ENCODE measurements at regions not wholly inside any gene's neighbourhood (a gene's known extent, or its start where the extent isn't known, plus 50 kb on each side); places are given as distances from the start of the nearest gene placed in this dataset.

GRCh38 chr5:65077653-65078052, 308.9 kb downstream of the CWC27 start:
- Histone ChIP-seq H3K79me2 (ENCODE audit: insufficient read depth, low read length) (no peaks in the 10 kb centered on the region), H3K36me3 (ENCODE audit: insufficient read depth, low read length) (no peaks in the 10 kb centered on the region), H3K4me1 (ENCODE audit: insufficient read depth, low read length) (peaks cover 3% of the 10 kb centered on the region), H3K27ac (ENCODE audit: low read depth, low read length) (no peak overlapping the region), H3K4me3 (ENCODE audit: insufficient read depth, low read depth, low read length) (no peak overlapping the region), H3K9ac (ENCODE audit: low read length) (no peak overlapping the region), H4K20me1 (ENCODE audit: insufficient read depth, low read length) (no peaks in the 10 kb centered on the region), H2AFZ (ENCODE audit: low read depth, low read length) (no peak overlapping the region), H3K4me2 (ENCODE audit: low read length) (no peak overlapping the region), H3K27me3 (ENCODE audit: insufficient read depth, low read length) (no peaks in the 10 kb centered on the region), H3K9me3 (ENCODE audit: insufficient read depth, low read depth, low read length) (no peaks in the 10 kb centered on the region)
- TF ChIP-seq CTCF (IDR thresholded peaks at IDR 0.05; ENCODE audit: insufficient read depth, low read depth, low read length) (no peak), EZH2 (IDR thresholded peaks at IDR 0.05; ENCODE audit: insufficient read depth, low read length) (no peak)
- no peak for FAIRE-seq
- Mint-ChIP-seq H3K4me3 (ENCODE audit: unreplicated experiment) (no peak overlapping the region), H3K27me3 (ENCODE audit: low read depth, unreplicated experiment) (no peaks in the 10 kb centered on the region), H3K9me3 (ENCODE audit: unreplicated experiment) (no peaks in the 10 kb centered on the region), H3K4me1 (ENCODE audit: low read depth, unreplicated experiment) (peaks cover 64% of the 10 kb centered on the region), H3K36me3 (ENCODE audit: low read depth, unreplicated experiment) (no peaks in the 10 kb centered on the region), H3K27ac (ENCODE audit: unreplicated experiment) (peak overlapping the region; percentile 98)
- DNase-seq (ENCODE audit: low read depth) = no peak

GRCh38 chr5:65078331-65078730, 309.6 kb downstream of the CWC27 start:
- H3K9ac ChIP-seq (ENCODE audit: low read length) = no peak overlapping the region
- no peak overlapping the region for H2AFZ ChIP-seq (ENCODE audit: low read depth, low read length)
- H3K79me2 ChIP-seq (ENCODE audit: insufficient read depth, low read length) = no peaks in the 10 kb centered on the region
- no peaks in the 10 kb centered on the region for H3K27me3 Mint-ChIP-seq (ENCODE audit: low read depth, unreplicated experiment)
- H3K9me3 Mint-ChIP-seq (ENCODE audit: unreplicated experiment) = no peaks in the 10 kb centered on the region
- TF ChIP-seq CTCF (IDR thresholded peaks at IDR 0.05; ENCODE audit: insufficient read depth, low read depth, low read length) (no peak), EZH2 (IDR thresholded peaks at IDR 0.05; ENCODE audit: insufficient read depth, low read length) (no peak)
- no peaks in the 10 kb centered on the region for H3K27me3 ChIP-seq (ENCODE audit: insufficient read depth, low read length)
- H4K20me1 ChIP-seq (ENCODE audit: insufficient read depth, low read length) = no peaks in the 10 kb centered on the region
- DNase-seq (ENCODE audit: low read depth) (peak; percentile 74), FAIRE-seq (peak; percentile 49)
- H3K27ac Mint-ChIP-seq (ENCODE audit: unreplicated experiment) = peak overlapping the region; percentile 98
- no peaks in the 10 kb centered on the region for H3K9me3 ChIP-seq (ENCODE audit: insufficient read depth, low read depth, low read length)
- H3K27ac ChIP-seq (ENCODE audit: low read depth, low read length) = peak overlapping the region; percentile 36
- peaks cover 3% of the 10 kb centered on the region for H3K4me1 ChIP-seq (ENCODE audit: insufficient read depth, low read length)
- no peak overlapping the region for H3K4me2 ChIP-seq (ENCODE audit: low read length)
- H3K36me3 ChIP-seq (ENCODE audit: insufficient read depth, low read length) = no peaks in the 10 kb centered on the region
- no peak overlapping the region for H3K4me3 Mint-ChIP-seq (ENCODE audit: unreplicated experiment)
- H3K36me3 Mint-ChIP-seq (ENCODE audit: low read depth, unreplicated experiment) = no peaks in the 10 kb centered on the region
- peaks cover 59% of the 10 kb centered on the region for H3K4me1 Mint-ChIP-seq (ENCODE audit: low read depth, unreplicated experiment)
- no peak overlapping the region for H3K4me3 ChIP-seq (ENCODE audit: insufficient read depth, low read depth, low read length)

GRCh38 chr5:65081071-65081470, 312.3 kb downstream of the CWC27 start:
- Mint-ChIP-seq H3K27ac (ENCODE audit: unreplicated experiment) (no peak overlapping the region), H3K4me1 (ENCODE audit: low read depth, unreplicated experiment) (peaks cover 44% of the 10 kb centered on the region), H3K27me3 (ENCODE audit: low read depth, unreplicated experiment) (no peaks in the 10 kb centered on the region), H3K4me3 (ENCODE audit: unreplicated experiment) (no peak overlapping the region), H3K9me3 (ENCODE audit: unreplicated experiment) (no peaks in the 10 kb centered on the region), H3K36me3 (ENCODE audit: low read depth, unreplicated experiment) (no peaks in the 10 kb centered on the region)
- Histone ChIP-seq H4K20me1 (ENCODE audit: insufficient read depth, low read length) (no peaks in the 10 kb centered on the region), H3K4me1 (ENCODE audit: insufficient read depth, low read length) (no peaks in the 10 kb centered on the region), H3K27me3 (ENCODE audit: insufficient read depth, low read length) (no peaks in the 10 kb centered on the region), H3K79me2 (ENCODE audit: insufficient read depth, low read length) (no peaks in the 10 kb centered on the region), H3K4me2 (ENCODE audit: low read length) (no peak overlapping the region), H3K36me3 (ENCODE audit: insufficient read depth, low read length) (no peaks in the 10 kb centered on the region), H3K9me3 (ENCODE audit: insufficient read depth, low read depth, low read length) (no peaks in the 10 kb centered on the region), H2AFZ (ENCODE audit: low read depth, low read length) (no peak overlapping the region), H3K9ac (ENCODE audit: low read length) (no peak overlapping the region), H3K4me3 (ENCODE audit: insufficient read depth, low read depth, low read length) (no peak overlapping the region), H3K27ac (ENCODE audit: low read depth, low read length) (no peak overlapping the region)
- FAIRE-seq (no peak), DNase-seq (ENCODE audit: low read depth) (no peak)
- TF ChIP-seq EZH2 (IDR thresholded peaks at IDR 0.05; ENCODE audit: insufficient read depth, low read length) (no peak), CTCF (IDR thresholded peaks at IDR 0.05; ENCODE audit: insufficient read depth, low read depth, low read length) (no peak)

All from astrocyte (in vitro differentiated cells and primary cell).